ENCODE measurements at regions not wholly inside any gene's neighbourhood (a gene's known extent, or its start where the extent isn't known, plus 50 kb on each side); places are given as distances from the start of the nearest gene placed in this dataset.

GRCh38 chr6:21429291-21429690 lies 164.3 kb upstream of the SOX4 start:
- TF ChIP-seq CTCF (IDR thresholded peaks at IDR 0.05) (no peak), POLR2A (IDR thresholded peaks at IDR 0.05) (no peak)

All from Peyer's patch (tissue), 4 donors.